ENCODE measurements at regions not wholly inside any gene's neighbourhood (a gene's known extent, or its start where the extent isn't known, plus 50 kb on each side); places are given as distances from the start of the nearest gene placed in this dataset.
A peak's percentile ranks its signal among the peaks of the same experiment; 100 is the strongest.

DNA sequence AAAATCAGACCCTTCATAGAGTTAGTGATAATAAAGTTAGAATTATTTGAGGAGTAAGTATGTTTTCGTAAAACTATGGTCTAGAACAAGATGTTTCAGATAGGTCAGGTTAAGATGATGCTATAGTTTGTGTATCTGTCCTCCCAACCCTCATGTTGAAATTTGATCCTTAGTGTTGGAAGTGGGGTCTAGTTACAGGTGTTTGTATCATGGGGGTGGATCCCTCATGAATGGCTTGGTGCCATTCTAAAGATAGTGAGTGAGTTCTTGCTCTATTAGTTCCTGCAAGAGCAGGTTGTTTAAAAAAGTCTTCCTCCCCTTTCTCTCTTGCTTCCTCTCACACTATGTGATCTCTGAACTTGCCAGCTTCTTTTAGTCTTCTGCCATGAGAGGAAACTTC, 707.3 kb upstream of the FOXG1 start:
- intact Hi-C loops (cut with DNase I) = no loop called here
- ATAC-seq (no peak), DNase-seq (ENCODE audit: missing footprints) (no peak)

DNA sequence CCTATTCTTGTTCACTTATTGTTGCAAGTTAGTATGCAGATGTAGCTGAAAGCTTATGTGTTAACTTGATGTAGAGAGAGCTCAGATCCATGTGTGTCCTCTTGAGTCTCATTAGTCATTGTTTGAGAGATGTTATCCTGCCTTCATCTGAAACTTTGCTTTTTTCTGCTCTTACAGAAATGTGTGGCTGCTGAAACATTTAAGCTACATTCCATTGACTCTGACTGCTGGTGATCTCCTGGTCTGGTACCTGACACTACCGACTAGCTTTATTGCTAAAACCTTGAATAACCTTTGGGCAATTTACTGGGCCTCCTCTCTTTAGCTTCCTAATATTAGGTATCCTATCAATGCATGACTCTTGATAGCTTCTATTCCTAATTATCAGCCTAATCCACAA, 705.6 kb upstream of the FOXG1 start:
- ATAC-seq = no peak
- DNase-seq (ENCODE audit: missing footprints) = no peak
- intact Hi-C loops (cut with DNase I) = no loop called here

DNA sequence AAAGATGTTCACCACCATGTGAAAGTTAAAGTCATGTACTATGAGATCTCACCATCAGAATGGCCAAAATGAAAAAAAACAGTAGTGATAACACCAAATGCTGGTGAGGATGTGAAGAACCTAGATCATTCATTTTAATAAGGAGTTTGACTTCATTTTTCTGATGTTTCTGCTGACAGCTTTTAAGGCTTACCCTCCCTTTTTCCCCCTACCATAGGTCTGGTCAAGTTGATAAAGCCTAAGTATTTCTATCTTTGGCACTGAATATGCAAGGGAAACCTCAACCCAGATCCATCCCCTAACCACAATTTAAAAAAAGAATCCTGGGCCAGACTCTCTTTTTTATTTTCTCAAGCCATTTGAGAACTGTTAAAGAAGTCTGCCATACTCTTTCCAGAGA, 689.6 kb upstream of the FOXG1 start:
- intact Hi-C loops (cut with DNase I) = no loop called here
- no peak for ATAC-seq

DNA sequence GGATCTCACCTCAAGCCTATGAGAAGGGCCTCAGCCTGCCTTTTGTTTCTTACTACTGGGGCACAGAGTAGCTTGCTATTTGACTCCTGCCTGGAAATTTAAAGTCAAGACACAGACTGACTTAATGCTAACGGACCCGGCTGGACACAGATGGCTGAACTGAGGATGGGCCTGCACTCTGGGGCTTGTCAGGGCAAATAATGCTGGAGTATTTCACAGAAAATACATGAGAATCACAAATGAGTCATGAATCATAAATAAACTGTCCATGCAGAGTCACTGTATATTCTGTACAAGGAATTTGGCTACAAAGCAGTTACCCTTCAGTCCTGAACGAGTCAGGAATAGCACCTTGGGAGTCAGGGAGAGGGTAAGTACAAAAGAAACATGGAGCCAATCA, 683.2 kb upstream of the FOXG1 start:
- intact Hi-C loops (cut with DNase I) = no loop called here
- ATAC-seq (no peak), DNase-seq (ENCODE audit: missing footprints) (no peak)

More for the DNA sequence above, 689.6 kb upstream of the FOXG1 start:
- DNase-seq (ENCODE audit: missing footprints) = no peak

DNA sequence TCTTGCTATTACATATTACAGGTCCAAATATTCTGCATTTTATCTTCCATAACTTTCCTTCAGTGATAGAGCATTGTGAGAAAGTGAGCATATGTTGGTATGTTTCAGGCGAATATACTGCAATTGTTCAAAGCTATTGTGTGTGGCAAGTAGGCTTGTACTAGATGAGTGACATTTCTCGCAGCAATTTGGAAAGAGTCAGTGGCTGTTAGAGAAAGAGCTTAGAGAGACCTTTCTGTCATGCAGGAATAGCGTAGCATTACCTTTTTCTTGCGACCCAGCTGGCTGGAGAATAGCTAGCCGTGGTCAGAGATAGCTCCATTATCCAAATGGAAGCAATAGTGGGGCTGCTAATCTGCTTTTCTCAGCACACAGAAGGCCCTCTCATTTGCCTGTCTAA, 678.5 kb upstream of the FOXG1 start:
- no peak for ATAC-seq
- intact Hi-C loops (cut with DNase I) = no loop called here

DNA sequence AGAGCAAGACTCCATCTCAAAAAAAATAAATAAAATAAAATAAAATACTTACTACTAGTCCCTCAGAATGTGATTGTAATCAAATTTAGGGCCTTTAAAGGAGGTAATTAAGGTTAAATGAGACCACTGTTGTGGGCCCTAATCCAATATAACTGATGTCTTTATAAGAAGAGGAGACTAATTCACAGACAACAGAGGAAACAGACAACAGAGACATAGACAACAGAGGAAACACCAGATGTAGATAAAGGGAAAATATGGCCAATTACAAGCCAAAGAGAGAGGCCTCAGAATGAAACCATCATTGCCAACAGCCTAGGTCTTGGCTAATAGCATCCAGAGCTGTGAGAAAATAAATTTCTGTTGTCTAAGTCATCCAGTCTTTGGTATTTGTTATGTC, 669.0 kb upstream of the FOXG1 start:
- DNase-seq (ENCODE audit: missing footprints) (no peak), ATAC-seq (no peak)
- intact Hi-C loops (cut with DNase I) = no loop called here

More for the DNA sequence above, 678.5 kb upstream of the FOXG1 start:
- DNase-seq (ENCODE audit: missing footprints) = no peak

DNA sequence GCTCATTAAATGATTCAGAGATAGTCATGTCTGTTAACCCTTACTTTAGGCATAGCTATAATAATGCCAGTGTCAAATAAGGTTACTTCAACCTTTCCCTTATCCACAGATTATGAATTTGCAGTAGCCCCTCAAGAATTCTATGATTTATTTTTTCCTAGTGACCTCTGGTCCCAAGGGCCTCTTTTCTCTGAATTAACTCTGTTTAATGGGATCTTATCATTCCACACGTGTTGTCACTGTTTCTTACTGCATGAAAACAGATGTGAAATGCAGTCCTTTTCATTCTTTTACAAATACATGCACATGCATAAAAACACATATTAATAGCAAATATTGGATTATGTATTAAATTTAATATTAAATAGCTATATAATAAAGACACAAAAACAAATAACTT, 667.7 kb upstream of the FOXG1 start:
- intact Hi-C loops (cut with DNase I) = no loop called here
- no peak for ATAC-seq
- DNase-seq (ENCODE audit: missing footprints) = no peak

DNA sequence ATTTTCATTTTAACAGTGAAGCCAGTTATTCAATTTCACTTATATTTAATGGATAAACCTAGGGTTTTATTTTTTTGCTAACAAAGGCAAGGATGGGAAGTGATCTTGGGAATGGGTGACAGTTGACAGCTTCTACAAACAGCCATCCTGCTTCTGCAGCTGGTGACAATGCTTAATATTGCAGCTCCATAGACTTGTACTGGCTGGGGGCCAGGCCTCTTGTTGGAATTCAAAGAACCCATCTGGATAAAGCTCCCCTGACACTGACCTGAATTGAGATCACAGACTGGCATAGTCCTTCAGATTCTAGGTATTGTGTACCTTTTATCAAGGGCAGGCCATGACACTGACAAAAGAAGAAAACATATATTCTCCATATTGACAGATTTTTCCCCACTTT, 664.6 kb upstream of the FOXG1 start:
- peak; percentile 60 for DNase-seq (ENCODE audit: missing footprints)
- ATAC-seq = no peak
- intact Hi-C loops (cut with DNase I) = no loop called here

DNA sequence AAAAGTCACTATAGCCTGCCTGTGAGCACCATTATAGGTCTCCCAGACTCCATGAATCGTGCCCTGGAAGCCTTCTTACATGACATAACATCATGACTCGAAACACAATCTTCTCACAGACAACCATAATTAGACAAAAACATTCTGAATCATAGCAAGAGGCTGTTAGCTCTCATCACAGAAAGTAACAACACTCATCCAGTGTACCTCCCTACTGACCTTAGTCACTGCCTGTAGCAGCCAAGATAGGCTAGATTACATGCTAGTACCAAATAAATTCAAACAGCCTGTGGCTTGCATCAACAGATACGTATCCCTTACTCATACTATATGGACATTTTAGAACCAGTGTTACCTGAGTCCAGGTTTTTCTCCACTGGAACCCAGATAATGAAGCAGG, 663.8 kb upstream of the FOXG1 start:
- ATAC-seq = no peak

DNA sequence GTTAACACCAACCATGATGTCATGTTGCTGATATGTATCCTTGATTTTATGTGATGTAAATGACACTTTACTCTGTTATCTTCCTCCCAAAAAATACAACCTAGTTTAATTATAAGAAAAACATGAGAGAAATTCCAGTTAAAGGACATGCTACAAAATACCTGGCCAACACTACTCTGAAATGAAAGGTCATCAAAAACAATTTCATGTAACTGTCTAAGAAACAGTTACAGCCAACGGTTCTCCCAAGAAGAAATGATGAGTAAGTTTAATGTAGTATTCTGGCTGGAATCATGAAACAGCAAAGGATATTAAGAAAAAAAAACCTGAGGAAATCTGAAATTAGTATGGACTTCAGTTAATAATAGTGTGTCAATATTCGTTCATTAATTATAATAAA, 653.3 kb upstream of the FOXG1 start:
- no peak for DNase-seq (ENCODE audit: missing footprints)
- intact Hi-C loops (cut with DNase I) = no loop called here
- ATAC-seq = no peak

More for the DNA sequence above, 663.8 kb upstream of the FOXG1 start:
- DNase-seq (ENCODE audit: missing footprints) = no peak
- intact Hi-C loops (cut with DNase I) = no loop called here

DNA sequence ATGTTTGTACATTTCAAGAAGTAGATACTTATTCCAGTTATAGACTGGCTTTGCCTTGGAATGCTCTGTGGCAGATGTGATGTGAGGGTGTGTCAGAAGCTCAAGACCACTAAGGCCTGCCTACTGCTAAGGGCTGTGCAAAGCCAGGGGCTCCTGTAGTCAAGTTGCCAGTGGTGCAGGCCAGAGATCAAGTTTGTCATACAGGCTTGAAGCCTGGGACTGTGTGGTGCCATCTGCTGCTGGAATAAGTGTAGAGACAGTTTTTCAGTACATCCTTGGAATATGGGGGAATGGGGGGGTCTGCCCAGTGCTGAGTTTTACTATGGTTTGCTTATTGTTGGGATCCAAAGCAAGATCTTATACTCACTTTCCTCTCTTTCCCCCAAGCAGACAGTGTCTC, 649.9 kb upstream of the FOXG1 start:
- intact Hi-C loops (cut with DNase I) = no loop called here
- no peak for ATAC-seq
- no peak for DNase-seq (ENCODE audit: missing footprints)

DNA sequence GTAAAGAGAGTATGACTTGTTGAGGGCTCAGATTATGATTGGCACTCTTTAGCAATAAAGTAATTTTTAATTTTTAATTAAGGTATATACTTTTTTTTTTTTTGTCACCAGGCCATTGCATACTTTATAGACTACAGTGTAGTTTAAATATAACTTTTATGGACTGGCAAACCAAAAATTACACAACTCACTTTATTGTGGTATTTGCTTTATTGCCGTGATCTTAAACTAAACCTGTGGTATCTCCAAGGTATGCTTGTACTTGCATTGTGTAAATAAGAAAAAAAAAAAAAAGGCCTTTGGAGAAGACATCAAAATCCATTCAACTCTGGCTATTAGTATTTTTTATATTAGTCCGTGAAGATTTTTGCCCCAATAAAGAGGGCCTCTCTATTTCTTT, 646.7 kb upstream of the FOXG1 start:
- ATAC-seq (no peak), DNase-seq (ENCODE audit: missing footprints) (no peak)
- intact Hi-C loops (cut with DNase I) = no loop called here

DNA sequence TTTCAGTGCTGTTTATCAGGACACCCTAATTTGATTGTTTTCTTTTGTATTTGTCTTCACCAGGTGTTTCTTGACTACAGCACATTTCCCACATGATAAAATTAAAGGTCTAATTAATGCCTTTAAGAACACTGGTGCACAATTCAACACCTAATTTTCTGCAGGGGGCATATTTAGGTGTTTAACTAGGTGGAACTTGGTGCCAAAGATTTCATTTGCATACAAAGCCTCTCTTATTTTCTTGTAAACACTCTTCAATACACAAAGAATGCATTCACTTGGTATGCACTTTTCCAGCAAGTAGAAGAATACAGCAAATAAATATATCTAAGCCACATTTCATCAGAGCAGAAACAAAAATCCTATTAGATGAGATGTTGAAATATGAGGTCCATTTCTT, 646.2 kb upstream of the FOXG1 start:
- DNase-seq (ENCODE audit: missing footprints) (no peak), ATAC-seq (no peak)
- intact Hi-C loops (cut with DNase I) = no loop called here

DNA sequence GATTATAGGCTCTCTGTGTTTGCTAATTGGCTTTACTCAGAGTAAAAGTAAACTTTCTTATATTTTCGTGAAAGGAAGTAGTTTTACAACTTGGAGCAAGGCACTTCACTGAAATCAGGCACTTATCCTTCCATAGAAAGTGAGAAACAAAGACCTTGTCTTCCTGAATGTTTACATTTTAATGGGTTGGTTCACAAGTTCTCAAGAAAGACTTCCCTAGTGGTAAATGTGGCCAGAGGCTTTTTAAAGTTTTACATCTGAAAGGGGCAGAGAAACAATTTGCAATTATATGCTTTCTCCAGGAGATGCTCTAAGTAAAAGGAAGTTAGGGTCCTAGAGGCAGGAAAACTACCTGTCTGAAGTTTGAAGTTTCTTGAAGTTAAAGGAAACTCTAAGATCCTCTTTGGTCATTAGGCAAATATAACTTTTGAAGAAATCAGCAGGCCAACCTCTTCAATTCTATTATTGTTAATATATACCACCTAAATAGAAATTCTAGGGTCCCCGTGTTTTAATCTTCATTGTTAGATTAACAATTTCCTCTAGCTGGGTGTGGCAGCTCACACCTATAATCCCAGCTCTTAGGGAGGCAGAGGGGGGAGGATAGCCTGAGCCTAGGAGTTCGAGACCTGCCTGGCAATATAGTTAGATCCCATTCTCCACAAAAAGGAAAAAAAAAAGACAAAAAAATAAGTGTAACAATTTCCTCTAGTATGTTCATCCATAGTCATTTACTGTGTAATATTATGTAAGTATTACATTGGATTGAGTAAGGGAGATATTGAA, 644.9 kb upstream of the FOXG1 start:
- no peak for ATAC-seq
- no peak for DNase-seq (ENCODE audit: missing footprints)
- intact Hi-C loops (cut with DNase I) = no loop called here

DNA sequence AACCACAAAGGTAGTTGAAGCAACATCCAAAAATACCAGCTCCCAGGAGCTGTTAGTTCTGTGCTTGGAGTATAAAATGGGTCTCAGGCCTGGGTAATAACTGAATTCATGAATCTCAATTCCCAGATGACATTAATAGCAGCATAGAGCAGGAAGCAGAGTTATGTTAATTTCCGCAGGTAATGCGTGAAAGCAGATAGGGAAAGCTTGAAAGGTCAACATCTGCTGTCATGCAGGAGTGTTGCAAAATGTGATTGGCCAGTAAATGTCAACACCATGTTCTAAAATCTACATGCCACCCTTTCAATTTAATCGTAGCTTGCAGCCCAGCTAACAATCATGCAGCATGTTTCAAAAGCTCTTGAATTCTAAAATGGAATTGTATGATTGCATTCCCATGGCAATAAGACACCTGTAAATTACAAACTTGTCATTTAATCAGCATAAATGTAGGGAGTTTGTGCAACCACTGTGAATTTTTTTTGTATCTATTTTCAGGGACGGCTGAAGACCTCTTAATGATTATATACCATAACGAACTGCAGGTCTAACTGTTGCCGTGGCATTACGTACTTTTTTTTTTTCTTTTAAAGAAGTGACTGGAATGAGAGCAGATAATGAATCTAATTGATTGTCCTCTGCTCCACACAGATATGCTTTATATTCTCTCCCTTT, 635.8 kb upstream of the FOXG1 start:
- intact Hi-C loops (cut with DNase I) = no loop called here
- ATAC-seq (no peak), DNase-seq (ENCODE audit: missing footprints) (no peak)

DNA sequence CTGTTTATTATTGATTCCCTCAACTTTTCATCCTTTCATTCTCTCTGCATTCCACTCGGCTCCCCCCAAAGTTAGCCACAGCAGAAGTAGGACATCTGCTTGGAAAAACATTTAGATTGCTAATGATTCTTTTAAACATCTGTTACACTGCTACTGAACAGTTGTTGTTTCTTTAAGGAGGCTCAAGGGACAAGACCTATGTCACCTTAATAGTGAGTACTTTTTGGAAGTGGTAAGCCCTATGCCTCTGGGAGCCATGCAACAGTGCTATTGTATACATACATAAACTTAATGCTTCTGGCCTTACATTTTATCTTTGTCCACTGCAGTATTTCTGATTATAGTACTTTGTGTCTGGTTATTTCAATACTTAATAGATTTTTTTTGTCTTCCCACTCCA, 628.2 kb upstream of the FOXG1 start:
- DNase-seq (ENCODE audit: missing footprints) (no peak), ATAC-seq (no peak)
- intact Hi-C loops (cut with DNase I) = no loop called here

DNA sequence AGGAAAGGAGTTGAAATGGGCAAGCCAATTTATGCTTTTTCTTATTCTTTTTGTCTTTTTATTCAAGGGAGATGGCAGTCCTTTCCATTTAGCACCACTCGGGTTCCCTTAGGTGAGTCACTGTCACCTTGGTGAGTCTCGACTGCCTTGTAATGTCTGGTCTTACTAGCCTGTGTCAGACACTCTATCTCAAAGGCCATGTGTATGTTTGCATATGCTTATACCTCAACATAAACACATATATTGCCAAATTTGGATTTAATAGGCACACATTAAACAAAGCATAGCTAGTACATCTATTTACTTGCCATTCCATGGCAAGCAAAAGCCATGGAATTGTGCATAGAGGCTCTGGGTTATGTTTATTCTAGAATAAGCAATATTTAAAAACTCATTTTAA, 624.9 kb upstream of the FOXG1 start:
- intact Hi-C loops (cut with DNase I) = no loop called here
- DNase-seq (ENCODE audit: missing footprints) (no peak), ATAC-seq (no peak)

DNA sequence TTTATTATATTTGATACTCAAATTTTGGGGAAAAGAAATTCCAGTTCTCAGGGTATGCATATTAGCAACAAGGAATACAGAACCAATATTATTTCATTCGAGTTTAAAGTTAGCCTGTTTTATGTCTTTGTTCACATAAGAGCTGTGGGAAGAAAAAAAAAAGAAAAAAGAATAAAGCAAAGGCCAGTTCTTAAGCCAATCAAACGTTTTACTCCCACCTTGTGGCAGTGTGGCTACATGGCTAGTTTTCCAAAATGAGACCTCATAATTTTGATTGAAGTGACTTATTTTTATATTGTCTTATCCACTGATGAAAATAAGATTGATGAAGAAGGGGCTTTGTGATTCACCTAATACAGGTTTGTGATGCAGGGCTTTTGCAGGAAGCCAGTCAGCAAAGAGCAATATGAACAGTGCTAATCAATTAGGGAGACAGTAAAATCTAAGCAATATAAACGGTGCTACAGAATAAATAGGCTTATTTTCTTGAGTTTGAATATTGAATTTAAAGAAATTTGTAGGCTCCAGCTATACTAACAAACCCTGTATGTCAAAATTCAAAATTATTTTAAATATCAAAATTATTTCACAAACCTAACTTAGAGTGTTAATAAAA, 624.1 kb upstream of the FOXG1 start:
- no peak for ATAC-seq
- intact Hi-C loops (cut with DNase I) = no loop called here

DNA sequence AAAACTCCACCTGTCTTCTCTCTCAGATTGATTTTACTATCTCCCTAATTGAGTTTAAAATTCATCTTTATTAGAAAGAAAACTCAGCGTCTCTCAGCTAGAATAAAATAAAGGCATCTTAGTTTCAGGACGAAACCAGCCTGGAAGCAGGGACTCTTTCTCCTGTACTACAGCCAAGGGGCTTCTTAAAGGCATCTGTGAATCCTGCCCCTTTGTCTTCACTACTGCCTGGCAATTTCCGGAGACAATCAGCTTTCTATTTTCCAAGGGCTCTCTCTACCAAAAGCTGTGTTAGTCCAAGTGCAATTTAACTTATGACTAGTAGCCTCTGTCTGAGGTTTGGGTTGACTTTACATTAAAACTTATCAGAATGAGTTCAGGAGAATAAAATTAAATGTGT, 623.3 kb upstream of the FOXG1 start:
- ATAC-seq (no peak), DNase-seq (ENCODE audit: missing footprints) (no peak)
- intact Hi-C loops (cut with DNase I) = no loop called here

More for the DNA sequence above, 624.1 kb upstream of the FOXG1 start:
- no peak for DNase-seq (ENCODE audit: missing footprints)

DNA sequence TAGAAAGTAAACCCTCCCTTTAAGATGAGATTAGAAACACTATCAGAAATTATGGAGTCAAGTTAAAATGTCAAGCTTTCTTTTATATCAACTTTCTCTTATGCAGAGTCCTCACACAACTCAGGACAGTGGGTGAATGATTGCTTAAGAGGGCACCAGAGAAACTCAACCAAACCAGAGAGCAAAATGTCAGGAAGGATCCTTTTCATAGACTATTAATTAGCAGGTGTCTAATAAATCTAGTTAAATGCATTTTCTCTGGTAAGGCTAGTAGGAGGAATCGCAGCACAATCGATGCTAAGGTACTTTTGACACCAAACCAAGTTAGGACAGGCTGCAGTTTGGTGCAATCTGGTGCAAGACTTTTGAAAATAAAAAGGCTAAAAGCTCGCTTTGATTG, 614.7 kb upstream of the FOXG1 start:
- intact Hi-C loops (cut with DNase I) = no loop called here
- ATAC-seq (no peak), DNase-seq (ENCODE audit: missing footprints) (no peak)
